ENCODE measurements at regions not wholly inside any gene's neighbourhood (a gene's known extent, or its start where the extent isn't known, plus 50 kb on each side); places are given as distances from the start of the nearest gene placed in this dataset.

- TF ChIP-seq MBD1 (CRISPR knock-in tag; IDR thresholded peaks at IDR 0.05) (no peak), KDM5B (IDR thresholded peaks at IDR 0.05; ENCODE audit: insufficient replicate concordance, low read depth, low read length) (no peak), ZNF239 (CRISPR knock-in tag; IDR thresholded peaks at IDR 0.05) (no peak), SIX5 (IDR thresholded peaks at IDR 0.05; ENCODE audit: borderline replicate concordance in 1 of 2, insufficient read depth in 1 of 2, low read depth in 1 of 2, low read length in 2 of 2) (no peak), FOXA1 (IDR thresholded peaks at IDR 0.05; ENCODE audit: borderline replicate concordance) (no peak), SMAD1 (IDR thresholded peaks at IDR 0.05; ENCODE audit: low read depth, low read length, partially characterized antibody) (no peak), KLF10 (CRISPR knock-in tag; IDR thresholded peaks at IDR 0.05) (no peak), ZNF184 (CRISPR knock-in tag; IDR thresholded peaks at IDR 0.05) (no peak)
Measured at GRCh38 chr12:77572371-77572770, 258.3 kb upstream of the NAV3 start (continued).

GRCh38 chr12:77571768-77572167 is 258.9 kb upstream of the NAV3 start:
- Histone ChIP-seq H3K9ac (ENCODE audit: insufficient read depth in 1 of 2, low read depth in 2 of 2, low read length in 2 of 2) (no peak overlapping the region), H3K27me3 (ENCODE audit: control insufficient read depth in 2 of 2, insufficient read depth in 2 of 2, low read length in 2 of 2) (no peaks in the 10 kb centered on the region), H3K27ac (ENCODE audit: extremely low read depth, low read depth, low read length) (no peak overlapping the region), H2AFZ (ENCODE audit: low read depth, low read length) (no peak overlapping the region), H3K4me1 (replicated peaks in 1 of 2; ENCODE audit: control insufficient read depth in 2 of 2, insufficient read depth in 2 of 2, low read length in 2 of 2) (no peaks in the 10 kb centered on the region), H4K20me1 (replicated peaks; ENCODE audit: control insufficient read depth, insufficient read depth, low read length) (no peaks in the 10 kb centered on the region), H3K79me2 (ENCODE audit: control insufficient read depth, insufficient read depth, low read length) (no peaks in the 10 kb centered on the region), H3K36me3 (ENCODE audit: control insufficient read depth, insufficient read depth, low read length) (no peaks in the 10 kb centered on the region), H3K9me1 (ENCODE audit: control insufficient read depth, insufficient read depth, low read length) (no peaks in the 10 kb centered on the region), H3K4me3 (no peak overlapping the region), H3K9me3 (replicated peaks; ENCODE audit: control insufficient read depth, insufficient read depth, low read depth, low read length) (no peaks in the 10 kb centered on the region), H3K4me2 (ENCODE audit: insufficient read depth, low read length) (no peak overlapping the region)
- no TSS peak for BruUV-seq (replicated peaks)
- peak; percentile 22; the same call in 1 of the 2 replicates for TF ChIP-seq ZNF316 (IDR thresholded peaks at IDR 0.05)
- TF ChIP-seq BCOR (IDR thresholded peaks at IDR 0.05) = no peak
- FAIRE-seq = no peak
- DNase-seq (ENCODE audit: extremely low read depth in 1 of 4, low spot score in 3 of 4) = no peak
- in situ Hi-C loops (cut with MboI) = no loop called here
- POLR2A ChIA-PET = no interaction called here
- CTCF ChIA-PET (ENCODE audit: low intra/inter-chr PET ratio) = no interaction called here
- intact Hi-C loops (cut with micrococcal nuclease) = no loop called here
- 1% methylated on average over 7 of the region's 7 CpGs for WGBS (ENCODE audit: insufficient coverage, low coverage, missing lambda C conversion rate)
- ATAC-seq = no peak
